CD4-positive, alpha-beta T cell treated with Interleukin-21 for 1 hour (primary cell): ENCODE measurements at regions not wholly inside any gene's neighbourhood (a gene's known extent, or its start where the extent isn't known, plus 50 kb on each side); places are given as distances from the start of the nearest gene placed in this dataset.

Experiments
- DNase-seq: peaks from one replicate; pipeline ENCODE4 v3.0.0-alpha.2; 2020

DNA sequence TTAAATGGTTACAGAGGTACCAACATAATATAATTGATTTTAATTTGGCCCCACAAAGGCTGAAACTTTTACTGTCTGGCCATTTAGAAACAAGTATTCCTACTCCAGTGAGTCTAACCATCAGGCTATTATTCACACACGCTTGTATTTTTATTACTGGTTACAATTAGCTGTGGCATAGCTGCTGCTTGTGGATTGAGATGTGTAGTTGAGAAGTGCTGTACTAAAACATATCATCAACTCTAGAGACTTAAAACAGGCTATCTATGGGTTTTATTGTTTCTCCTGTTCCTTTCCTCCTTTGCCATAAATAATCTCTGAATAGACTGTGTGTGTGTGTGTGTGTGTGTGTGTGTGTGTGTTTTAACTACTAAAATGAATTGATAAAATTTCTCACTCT is 530.2 kb downstream of the CCDC85A start:
- no peak for DNase-seq

DNA sequence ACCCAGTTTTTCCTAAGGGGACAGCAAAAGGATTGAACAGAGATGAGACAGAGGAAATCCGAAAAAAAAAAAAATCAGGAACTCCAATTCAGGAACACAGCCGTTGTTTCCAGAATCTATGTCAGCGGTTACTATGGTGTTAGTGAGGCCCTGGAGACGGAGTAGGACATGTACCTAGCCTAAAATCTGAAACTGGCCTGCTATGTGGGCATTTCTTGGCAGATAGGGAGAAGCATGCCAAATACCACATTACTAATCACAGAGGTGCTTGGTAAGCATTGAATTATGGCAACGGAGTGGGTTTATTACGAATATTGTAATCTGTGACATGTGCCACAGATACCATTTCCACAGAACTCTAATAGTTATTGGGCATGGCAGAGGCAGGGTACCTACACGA is 530.6 kb downstream of the CCDC85A start:
- no peak for DNase-seq

DNA sequence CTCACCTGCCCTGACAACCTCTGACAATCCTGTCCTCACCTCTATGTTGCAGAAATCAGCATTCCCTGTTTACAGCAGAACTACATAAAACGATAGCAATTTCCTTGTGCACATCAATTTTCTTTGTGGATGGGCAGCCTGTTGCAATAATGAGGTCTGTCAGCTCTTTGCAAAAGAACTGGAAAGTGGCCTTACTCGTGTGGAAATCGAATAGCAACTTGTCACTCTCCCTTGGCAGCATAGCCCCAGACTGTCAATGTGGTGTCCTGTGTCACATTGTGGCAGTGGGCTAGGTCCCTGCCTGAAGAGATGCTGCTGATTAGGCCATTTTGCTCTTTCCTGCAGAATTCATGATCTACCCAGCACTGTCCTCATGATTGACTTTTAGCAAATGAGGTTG is 531.9 kb downstream of the CCDC85A start:
- no peak for DNase-seq

DNA sequence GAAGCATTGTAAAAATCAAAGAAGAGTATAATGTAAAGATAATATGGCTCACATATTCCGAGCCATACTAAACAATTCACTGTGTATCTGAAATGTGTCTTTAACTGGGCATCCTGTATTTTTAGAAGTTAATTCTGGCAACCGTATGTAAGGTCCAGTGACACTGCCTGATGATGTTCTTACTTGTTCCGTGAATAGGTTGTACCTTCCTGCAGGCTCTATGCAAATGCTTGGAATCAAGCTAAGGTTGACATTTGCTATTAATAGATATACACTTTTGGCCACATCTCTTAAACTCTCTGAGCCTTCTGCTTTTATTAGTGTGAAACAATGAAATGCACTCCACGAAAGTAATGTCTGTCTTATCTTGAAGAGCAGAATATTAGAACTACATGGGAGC is 534.6 kb downstream of the CCDC85A start:
- DNase-seq: no peak

DNA sequence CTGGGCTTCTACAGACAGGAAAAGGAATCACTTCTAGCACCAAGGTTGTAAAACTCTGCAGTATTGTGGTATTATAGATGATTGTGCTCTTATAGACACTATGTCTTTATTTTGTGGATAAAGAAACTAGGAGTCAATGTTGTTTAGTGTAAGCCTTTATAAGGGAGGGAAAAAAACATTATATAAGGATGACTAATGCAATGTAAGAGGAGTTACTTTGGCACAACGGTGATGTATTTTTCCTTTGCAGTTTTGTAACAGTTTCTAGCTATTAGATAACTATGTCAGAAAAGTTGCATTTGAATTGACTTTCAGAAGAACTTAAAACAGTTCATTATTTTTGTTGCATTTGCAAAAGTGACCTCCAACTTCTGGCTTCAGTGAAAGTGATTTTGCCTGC is 545.4 kb downstream of the CCDC85A start:
- no peak for DNase-seq

DNA sequence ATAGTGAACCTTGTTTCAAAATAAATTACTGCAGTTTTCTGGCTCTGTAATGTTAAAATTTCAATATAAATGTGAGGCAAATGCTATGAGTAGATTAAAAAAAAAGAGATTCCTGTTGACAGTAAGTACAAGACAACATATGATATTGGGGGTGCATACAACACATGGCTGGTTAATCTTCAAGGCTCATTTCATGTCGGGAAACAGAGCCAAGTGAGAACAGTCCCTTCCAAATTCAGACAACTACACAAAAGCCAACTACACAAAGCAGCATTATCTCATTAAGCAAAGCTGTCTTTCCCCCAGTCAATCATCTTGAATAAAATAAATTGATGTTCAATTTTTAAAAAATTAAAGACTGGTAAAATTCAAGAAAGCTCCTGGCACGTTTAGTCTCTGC is 549.2 kb downstream of the CCDC85A start:
- DNase-seq: no peak

DNA sequence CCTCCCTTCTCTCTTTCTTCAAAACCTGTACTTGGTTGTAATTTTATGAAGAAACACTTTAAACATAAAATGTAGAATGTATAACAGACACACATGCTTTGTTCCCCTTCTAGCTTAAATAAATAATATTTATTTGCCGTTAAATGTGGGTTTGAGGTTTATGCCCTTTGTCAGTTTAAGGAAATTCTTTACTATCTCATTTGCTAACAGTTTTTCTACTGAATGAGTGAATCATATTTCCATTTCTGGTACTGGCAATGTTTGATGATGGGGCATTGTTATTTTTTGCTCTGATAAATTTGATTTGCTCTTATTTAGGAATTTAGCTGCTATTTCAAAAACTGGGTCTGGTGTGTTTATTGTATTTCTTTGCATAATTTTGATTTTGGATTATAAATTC is 555.6 kb downstream of the CCDC85A start:
- no peak for DNase-seq

DNA sequence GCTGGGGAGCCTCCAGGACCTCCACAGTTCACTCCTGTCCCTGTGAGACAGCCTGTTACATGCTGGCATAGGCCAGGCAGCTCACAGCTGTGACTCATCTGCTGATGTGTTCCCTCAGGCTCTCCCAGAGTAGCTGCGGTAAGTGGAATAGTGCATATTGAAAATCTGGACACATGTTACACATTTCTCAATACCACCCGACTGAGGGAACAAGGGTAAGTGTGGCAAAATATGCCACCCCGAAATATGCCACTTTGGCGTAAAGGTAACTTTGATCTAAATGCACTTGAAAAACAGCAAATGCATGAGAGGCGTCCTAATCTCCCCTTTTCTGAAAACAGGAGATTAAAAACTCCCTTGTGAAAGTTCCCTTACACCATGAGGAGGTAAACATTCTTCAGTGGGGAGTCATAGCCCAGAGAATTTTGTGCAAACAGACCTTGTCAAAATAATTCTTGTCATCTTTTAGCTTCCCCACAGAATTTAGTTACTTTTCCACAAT is 557.9 kb downstream of the CCDC85A start:
- no peak for DNase-seq

DNA sequence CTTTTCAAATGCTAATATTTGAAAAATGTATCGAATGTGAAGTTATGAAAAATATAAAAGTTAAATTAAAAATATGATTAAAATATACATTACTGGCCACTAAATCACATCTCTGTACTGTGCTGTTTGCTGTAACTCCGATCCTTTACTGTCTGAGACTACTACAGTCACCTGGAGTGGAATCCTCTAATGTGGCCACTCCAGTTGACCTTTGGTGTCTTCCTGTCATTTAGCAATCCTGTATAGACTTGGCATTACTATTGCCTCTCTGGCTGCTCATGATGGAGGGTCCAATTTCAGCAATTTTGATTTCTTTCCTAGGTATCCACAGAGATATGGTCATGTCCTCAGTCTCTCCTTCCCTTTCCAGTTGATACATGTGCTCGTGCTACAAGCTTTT is 560.0 kb downstream of the CCDC85A start:
- no peak for DNase-seq

DNA sequence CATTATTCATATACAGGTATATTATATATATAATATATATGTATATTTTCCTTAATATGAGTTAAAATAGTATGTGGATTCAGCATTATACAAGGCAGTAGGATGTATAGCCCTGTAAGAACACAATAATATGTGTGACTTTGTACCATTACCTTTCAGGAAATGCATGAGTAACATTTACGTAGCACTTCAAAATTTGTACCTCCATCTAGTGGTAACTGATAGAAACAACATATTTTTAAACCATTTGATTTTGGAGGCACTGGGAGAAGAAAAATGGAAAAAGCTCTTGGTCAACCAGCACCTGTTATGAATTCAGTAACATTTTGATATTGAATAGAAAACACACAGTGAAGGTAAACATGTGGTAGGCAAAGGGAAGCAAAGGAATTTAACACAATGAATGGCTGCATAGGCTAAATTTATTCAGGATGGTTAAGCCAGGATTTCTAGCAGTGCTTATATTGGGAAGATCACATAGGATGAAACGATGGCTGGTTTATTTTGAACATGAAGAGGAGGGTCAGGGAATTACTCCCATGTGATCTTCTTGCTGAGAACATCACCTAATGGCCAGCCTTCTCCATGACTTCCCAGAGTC is 565.5 kb downstream of the CCDC85A start:
- DNase-seq: no peak

DNA sequence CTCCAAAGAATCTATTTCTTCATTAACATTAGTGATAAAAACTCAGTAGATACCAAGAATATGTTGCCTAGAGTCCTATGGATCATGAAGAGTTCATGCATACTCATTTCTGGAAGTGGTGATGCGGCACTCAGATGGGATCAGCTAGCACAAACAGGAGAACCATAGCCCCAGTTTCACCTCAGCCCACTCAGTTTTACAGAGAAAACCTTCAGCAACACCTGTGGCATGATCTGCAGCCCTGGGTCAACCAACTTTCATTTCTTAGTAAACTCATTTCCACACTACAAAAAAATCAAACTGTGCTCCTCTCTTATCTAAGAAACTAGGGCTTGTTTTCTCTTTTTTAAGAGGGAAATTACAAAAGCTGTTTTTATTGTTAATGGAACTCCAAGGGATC is 569.4 kb downstream of the CCDC85A start:
- DNase-seq: no peak

DNA sequence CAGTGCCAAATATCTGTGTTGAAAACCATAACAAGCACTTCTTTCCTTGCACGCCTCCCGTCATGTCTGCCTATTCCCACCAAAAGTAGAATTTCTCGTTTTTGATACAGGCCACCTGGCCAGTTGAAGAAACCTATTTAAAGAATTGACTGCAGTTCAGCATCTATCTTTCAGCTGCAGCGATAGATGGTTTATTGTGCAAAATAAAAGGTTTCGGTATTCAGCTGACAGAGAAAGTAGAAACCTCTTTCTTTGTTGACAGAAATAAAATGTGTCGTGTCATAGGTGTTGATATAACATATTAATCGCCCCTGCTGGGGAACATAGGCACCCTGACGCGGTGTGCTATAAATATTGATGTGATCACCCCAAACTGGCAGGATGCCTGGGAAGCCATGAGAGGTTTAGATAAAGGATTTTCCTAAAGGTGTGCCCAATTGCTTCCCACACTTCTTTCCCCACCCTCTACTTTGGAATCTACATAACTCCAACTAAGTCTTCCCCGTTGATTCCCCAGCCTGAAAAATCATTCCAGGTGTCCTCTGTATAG is 570.4 kb downstream of the CCDC85A start:
- DNase-seq: no peak

DNA sequence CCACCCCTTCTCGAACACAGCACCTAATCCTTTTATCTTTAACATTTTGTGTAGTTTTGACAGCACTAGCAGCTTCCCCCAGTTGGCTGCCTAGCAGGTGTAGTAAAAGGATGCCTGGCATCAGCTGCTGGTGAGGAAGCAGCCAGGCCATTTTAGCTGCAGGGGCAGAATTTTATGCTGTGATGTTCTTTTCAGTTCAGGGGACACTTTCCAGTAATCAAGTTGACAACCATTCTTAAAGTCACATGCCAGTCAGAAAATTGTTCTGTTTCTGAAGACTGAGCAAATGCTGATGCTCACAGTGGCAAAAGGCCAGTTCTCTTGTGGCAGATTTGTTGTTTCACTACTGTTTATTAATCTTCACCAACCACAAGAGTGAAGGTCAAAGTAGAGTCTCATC is 570.8 kb downstream of the CCDC85A start:
- no peak for DNase-seq

DNA sequence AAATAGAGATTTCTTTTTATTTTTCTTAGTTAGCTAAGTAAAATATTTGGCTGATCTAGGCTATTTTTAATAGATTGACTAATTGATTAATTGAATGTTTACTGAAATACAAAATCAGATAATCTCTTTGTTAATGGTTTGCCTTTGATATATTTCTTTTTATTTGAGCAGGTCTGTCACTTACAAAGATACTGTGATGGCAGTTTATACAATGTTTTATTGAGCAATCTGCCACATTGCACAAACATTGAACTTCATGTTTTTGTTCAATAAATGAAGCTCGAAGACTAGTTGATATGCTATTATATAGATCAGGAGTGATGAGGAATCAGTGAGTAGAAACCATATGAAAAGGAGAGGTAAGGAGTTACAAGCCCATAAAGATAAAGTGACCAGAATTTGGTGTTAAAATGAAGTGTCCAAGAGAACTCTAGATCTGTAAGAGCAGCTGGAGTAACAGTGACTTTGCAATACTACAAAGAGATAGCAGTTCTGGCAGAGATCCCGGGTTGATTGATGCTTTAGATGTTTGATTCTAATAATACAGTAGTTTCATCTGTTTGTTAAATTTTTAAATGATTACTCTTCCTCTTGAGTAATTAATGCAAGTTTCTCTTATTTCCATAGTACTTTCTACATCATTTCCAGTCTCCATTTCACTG is 574.2 kb downstream of the CCDC85A start:
- DNase-seq: no peak

DNA sequence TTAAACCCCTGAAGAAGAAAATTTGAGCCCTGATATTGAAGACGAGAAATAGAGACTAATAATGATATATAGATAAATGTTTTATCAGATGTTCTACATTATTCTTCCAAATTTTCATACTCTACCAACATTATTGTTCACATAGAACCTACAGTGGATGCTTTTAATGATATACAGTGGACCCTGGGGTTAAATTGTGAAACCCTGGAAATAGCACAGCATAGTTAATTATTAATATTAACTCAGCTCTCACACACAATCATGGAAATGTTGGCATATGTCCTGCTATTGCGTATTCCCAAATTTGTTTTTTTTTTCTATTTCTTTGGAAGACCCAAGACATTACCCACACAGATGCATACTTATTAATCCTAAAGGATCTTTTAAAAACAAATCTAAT is 579.9 kb downstream of the CCDC85A start:
- DNase-seq: no peak

DNA sequence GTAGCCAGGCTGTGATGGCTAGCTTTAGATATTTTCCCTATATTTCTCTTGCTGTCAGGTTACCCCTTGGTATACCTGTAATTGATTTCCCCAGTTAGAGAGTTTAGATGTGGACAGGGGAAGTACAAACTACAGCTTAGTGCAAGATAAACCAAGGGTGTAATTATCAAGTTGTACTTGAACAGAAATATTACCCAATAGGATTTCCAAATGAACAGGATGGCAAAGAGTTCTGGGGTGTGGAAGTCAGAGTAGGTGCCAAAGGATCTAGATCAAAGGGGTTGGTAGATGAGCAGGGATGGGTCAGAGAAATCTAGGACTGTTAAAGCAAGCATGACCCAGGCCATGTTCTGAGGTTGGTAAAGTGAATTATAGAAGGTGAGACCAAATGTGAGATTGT is 585.2 kb downstream of the CCDC85A start:
- no peak for DNase-seq

DNA sequence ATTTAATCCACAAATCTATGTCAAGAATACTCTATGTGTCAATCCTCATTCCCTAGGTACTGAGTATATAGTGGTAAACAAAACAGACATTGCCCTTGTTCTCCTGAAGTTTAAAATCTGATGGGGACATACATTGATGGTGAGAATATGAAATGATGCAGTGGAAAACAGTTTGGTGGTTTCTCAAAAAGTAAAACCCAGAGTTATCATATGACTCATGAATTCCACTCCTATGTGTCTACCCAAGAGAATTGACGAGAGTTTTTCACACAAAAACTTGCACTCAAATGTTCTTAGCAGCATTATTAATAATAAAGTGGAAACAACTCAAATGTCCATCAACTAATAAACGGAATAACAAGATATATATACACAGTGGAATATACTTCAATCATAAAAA is 586.7 kb downstream of the CCDC85A start:
- DNase-seq: no peak

DNA sequence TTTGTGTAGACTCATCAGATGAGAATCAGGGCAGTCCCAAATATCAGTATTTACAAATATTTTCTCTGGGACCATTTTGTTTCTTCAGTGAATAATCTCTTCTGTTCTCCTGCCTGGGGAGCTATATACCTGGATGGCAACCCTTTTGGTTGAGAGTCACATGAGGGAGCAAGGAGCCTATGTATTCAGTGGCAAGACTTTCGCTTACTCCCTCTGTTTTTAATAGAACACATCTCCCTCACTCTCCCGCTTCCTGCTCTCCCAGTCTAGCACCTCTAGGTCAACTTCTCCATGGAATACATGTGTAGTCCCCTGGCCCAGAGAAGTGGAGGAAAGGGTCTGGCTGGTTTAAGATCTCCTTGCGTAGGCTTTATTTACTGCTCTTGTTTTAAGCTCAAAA is 600.3 kb downstream of the CCDC85A start:
- DNase-seq: no peak

DNA sequence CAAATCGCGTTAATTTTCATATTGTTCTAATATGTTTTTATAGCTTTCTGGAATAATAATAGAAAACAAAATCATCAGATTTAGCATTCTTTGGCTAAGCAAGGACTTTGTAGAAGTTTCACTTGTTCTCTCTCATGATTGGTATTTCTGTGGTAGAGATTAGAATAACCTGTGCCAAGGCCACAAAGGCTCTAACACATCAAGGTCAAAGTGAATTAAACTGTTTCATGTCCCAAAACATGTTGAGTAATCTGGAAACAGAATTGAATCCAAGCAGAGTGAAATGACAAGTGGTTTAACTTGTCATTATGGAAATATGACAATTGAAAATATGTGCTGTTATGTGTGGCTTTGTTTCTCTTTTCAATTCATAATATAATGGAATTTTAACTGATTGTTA is 617.4 kb downstream of the CCDC85A start:
- DNase-seq: no peak

DNA sequence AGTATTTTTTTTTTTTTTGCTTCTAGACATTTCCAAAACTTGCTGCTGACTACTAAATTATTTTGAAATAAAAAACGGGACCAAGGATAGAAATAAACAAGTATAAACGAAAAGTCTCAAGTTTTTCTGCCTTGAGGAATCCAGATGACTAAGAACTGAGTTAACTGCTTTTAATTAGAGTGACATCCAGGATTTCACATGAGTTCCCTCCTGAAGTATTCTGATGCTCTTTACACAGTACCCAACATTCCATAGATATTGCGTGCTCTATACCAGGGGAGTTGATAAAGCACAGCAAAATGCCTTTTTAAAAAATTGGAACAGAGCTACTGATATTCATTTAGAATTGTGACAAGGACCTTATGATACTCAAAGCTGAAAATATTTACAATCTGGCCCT is 618.0 kb downstream of the CCDC85A start:
- DNase-seq: no peak

DNA sequence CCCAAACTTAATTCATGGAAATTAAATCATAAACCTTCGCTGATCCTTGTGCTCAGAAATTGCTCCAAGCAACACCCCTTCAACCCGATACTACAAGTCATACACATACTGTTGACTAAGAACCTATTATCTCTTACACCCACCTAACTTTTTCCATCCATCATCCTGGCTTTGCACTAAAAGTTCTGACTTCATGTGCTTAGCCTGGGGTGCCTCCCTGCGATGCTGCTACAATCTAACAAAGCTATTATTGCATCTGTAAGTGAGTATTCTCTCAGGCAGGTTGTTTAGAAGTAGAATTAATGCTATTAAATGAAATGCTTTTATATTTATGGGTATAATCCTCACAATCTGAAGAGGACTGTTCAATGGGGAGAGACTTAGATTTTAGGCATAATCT is 619.8 kb downstream of the CCDC85A start:
- DNase-seq: no peak

DNA sequence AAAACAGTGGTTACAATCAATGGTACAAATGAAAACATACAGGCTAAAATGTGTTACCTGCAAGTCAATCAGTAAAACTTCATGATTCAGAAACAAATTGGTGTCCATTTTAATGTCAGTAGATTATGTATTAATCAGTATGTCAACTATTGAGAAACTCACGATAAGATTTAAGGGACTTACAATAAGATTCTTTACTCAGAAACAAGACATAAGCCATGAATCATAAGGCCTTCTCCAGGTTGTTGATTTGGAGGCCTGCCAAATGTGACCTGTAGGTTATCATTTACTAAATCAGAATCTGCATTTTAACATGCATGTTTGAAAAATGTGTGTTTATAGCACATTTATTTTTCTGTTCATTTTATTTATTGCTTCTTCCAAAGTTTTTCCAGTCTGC is 623.1 kb downstream of the CCDC85A start:
- DNase-seq: no peak

DNA sequence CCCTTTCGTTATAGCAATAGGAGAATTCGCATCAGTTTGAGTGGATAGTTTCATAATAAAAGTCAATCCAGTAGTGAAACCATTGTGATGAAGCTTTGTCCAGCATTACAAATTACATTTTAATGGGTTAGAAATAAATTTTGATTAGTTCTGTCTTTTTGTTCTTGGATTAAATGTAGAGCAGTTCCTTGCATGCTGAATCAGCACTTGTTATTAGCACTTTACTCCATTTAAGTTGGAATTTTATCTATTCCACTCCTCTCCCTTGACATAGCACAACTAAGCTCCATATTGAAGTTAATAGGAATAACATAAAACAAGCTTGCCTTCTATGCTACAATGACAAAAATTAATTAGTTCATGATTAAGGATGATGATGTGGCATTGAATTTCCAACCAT is 624.1 kb downstream of the CCDC85A start:
- no peak for DNase-seq

DNA sequence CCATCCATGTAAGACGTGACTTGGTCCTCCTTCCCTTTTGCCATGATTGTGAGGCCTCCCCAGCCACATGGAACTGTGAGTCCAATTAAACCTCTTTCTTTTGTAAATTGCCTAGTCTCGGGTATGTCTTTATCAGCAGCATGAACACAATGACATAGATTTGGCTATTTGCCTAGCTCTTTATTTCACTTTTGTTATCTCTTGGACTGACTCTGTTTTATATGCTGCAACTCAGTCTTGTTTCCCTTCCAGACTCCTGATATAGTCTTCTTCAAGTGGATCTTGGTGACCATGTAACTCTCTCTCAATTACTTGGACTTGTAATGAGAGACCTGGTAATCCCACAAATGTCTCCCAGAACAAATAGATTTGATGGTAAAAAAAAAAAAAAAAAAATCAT is 627.6 kb downstream of the CCDC85A start:
- no peak for DNase-seq

DNA sequence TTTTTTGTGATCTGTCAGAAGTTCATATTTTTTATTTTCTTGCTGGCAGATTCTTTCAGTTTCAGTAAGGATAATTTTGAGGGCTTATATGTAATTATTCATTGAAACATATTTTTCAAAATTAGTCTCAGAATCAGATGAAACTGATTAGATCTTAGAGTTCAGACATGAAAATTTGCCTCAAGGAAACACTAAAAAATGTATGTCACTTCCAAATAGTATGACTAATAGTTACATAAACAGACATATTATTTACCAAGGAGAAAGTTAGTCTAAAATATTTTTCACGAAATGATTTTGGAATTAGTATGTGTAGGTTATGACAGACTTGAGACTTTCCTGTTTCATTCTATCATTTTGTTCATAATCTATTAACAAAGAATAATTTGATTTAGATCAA is 628.6 kb downstream of the CCDC85A start:
- no peak for DNase-seq
